ENCODE measurements at regions not wholly inside any gene's neighbourhood (a gene's known extent, or its start where the extent isn't known, plus 50 kb on each side); places are given as distances from the start of the nearest gene placed in this dataset.

- DNase-seq (ENCODE audit: low read depth) (no peak), FAIRE-seq (no peak)
- no peak overlapping the region for H3K4me3 ChIP-seq (ENCODE audit: low read depth, low read length)
- TF ChIP-seq, protein P1, sequence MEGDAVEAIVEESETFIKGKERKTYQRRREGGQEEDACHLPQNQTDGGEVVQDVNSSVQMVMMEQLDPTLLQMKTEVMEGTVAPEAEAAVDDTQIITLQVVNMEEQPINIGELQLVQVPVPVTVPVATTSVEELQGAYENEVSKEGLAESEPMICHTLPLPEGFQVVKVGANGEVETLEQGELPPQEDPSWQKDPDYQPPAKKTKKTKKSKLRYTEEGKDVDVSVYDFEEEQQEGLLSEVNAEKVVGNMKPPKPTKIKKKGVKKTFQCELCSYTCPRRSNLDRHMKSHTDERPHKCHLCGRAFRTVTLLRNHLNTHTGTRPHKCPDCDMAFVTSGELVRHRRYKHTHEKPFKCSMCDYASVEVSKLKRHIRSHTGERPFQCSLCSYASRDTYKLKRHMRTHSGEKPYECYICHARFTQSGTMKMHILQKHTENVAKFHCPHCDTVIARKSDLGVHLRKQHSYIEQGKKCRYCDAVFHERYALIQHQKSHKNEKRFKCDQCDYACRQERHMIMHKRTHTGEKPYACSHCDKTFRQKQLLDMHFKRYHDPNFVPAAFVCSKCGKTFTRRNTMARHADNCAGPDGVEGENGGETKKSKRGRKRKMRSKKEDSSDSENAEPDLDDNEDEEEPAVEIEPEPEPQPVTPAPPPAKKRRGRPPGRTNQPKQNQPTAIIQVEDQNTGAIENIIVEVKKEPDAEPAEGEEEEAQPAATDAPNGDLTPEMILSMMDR (IDR thresholded peaks at IDR 0.05; ENCODE audit: insufficient read depth, low read length, severe bottlenecking): no peak
- no peaks in the 10 kb centered on the region for H3K27me3 ChIP-seq (ENCODE audit: control insufficient read depth, insufficient read depth, low read length)
- no peaks in the 10 kb centered on the region for H3K36me3 ChIP-seq (ENCODE audit: control insufficient read depth, insufficient read depth, low read length)
Observed at GRCh38 chr6:141153563-141153962, 979.2 kb upstream of the GJE1 start.

DNA sequence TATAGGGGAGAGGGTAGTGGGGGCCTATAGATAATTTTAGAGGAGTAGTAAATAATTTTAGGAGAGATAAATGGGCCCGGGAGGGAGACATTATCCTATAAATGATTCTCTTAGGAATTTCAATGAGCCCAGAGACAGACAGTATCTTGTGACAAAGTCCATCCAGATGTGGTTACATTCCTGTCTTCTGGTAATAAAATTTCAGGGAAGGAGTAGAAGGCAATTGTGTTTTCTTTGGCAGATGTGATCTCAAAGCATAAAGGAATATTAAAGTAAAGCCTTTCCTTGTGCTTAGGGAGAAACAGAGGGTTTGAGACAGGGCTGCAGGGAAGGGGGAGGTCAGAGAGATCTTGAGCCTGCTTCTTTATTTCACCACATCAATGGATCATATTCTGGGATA lies 979.8 kb upstream of the GJE1 start:
- DNase-seq (ENCODE audit: low read depth): no peak
- Histone ChIP-seq H3K27me3 (ENCODE audit: control insufficient read depth, insufficient read depth, low read length) (no peaks in the 10 kb centered on the region), H3K4me3 (ENCODE audit: low read depth, low read length) (no peak overlapping the region), H3K36me3 (ENCODE audit: control insufficient read depth, insufficient read depth, low read length) (no peaks in the 10 kb centered on the region)
- TF ChIP-seq, protein P1 (IDR thresholded peaks at IDR 0.05; ENCODE audit: insufficient read depth, low read length, severe bottlenecking): no peak
- no peak for FAIRE-seq

DNA sequence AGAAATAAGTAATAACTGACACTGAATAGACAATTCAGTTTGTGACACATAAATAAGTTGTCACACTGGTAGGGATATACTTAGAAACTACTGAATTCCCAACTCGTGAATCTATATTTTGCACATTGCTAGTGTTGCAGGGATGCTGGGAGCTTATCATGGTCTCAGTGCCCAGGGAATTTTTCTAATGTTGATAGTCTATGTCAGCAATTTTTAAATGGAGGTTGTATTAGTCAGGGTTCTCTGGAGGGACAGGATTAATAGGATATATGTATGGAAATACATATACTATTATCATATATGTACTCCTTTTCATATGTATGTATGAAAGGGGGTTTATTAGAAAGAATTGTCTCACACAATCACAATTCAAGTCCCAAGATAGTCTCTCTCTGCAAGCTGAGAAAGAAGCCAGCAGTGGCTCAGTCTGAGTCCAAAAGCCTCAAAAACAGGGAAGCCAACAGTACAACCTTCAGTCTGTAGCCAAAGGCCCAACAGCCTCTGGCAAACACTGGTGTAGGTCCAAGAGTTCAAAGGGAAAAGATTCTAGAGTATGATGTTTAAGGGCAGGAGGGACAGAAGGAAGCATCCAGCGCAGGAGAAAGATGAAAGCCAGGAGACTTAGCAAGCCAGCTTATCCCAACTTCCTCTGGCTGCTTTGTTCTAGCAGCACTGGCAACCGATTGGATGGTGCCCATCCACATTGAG lies 980.9 kb upstream of the GJE1 start:
- H3K4me3 ChIP-seq (ENCODE audit: low read depth, low read length): no peak overlapping the region
- FAIRE-seq: no peak

GRCh38 chr6:141141870-141142269 lies 990.9 kb upstream of the GJE1 start:
- Histone ChIP-seq H3K36me3 (ENCODE audit: control insufficient read depth, insufficient read depth, low read length) (no peaks in the 10 kb centered on the region), H3K27me3 (ENCODE audit: control insufficient read depth, insufficient read depth, low read length) (no peaks in the 10 kb centered on the region), H3K4me3 (ENCODE audit: low read depth, low read length) (no peak overlapping the region)
- FAIRE-seq: no peak
- TF ChIP-seq, protein P1 (IDR thresholded peaks at IDR 0.05; ENCODE audit: insufficient read depth, low read length, severe bottlenecking): no peak
- DNase-seq (ENCODE audit: low read depth): no peak

More for the DNA sequence above, 980.9 kb upstream of the GJE1 start:
- no peaks in the 10 kb centered on the region for H3K27me3 ChIP-seq (ENCODE audit: control insufficient read depth, insufficient read depth, low read length)
- no peaks in the 10 kb centered on the region for H3K36me3 ChIP-seq (ENCODE audit: control insufficient read depth, insufficient read depth, low read length)
- no peak for DNase-seq (ENCODE audit: low read depth)
- TF ChIP-seq, protein P1 (IDR thresholded peaks at IDR 0.05; ENCODE audit: insufficient read depth, low read length, severe bottlenecking): no peak

- H3K27me3 ChIP-seq (ENCODE audit: control insufficient read depth, insufficient read depth, low read length): no peaks in the 10 kb centered on the region
- DNase-seq (ENCODE audit: low read depth) (no peak), FAIRE-seq (no peak)
- TF ChIP-seq, protein P1 (IDR thresholded peaks at IDR 0.05; ENCODE audit: insufficient read depth, low read length, severe bottlenecking): no peak
- H3K4me3 ChIP-seq (ENCODE audit: low read depth, low read length): no peak overlapping the region
- H3K36me3 ChIP-seq (ENCODE audit: control insufficient read depth, insufficient read depth, low read length): no peaks in the 10 kb centered on the region
Observed at GRCh38 chr6:141140905-141141304, 991.8 kb upstream of the GJE1 start.

GRCh38 chr6:141139461-141139860 lies 993.3 kb upstream of the GJE1 start:
- FAIRE-seq: no peak
- TF ChIP-seq, protein P1 (IDR thresholded peaks at IDR 0.05; ENCODE audit: insufficient read depth, low read length, severe bottlenecking): no peak

More at GRCh38 chr6:141139461-141139860, 993.3 kb upstream of the GJE1 start:
- no peak overlapping the region for H3K4me3 ChIP-seq (ENCODE audit: low read depth, low read length)
- no peaks in the 10 kb centered on the region for H3K36me3 ChIP-seq (ENCODE audit: control insufficient read depth, insufficient read depth, low read length)
- H3K27me3 ChIP-seq (ENCODE audit: control insufficient read depth, insufficient read depth, low read length): no peaks in the 10 kb centered on the region
- no peak for DNase-seq (ENCODE audit: low read depth)

Measured in bronchial epithelial cell (primary cell).